Heart left ventricle (tissue), 13 donors: ENCODE measurements at regions not wholly inside any gene's neighbourhood (a gene's known extent, or its start where the extent isn't known, plus 50 kb on each side); places are given as distances from the start of the nearest gene placed in this dataset.

ENCODE experiments used
- CTCF ChIP-seq, 12 donors: fragments of 200-600 bp; sonication (generic) in 4 of 12; IDR thresholded peaks; one replicate each; pipeline versions ENCODE4 v1.5.0 to v1.8.0; 2018 to 2022; ENCODE audit warnings: antibody characterized with exemption in 12 of 12, mild to moderate bottlenecking in 5 of 12
- POLR2A ChIP-seq, 2 donors: fragments of 450-650 bp; IDR thresholded peaks; one replicate each; pipeline ENCODE4 v1.6.1; 2017; ENCODE audit warnings: antibody characterized with exemption in 2 of 2, mild to moderate bottlenecking in 2 of 2, moderate library complexity in 2 of 2
- donor health status: ischemic (EF 13 %, LVEDD 7.1; RV severe dilation, severe dysfunction).
- donor health status: DM: no; HTN: yes; CAD: no.
- donor health status: DM: no; HTN: no; CAD: no.
- donor health status: ischemic (EF 25% LVEDD 6.9; RV normal size, moderate dysfunction).
- donor health status: ischemic (EF 25% LVEDD 5.7; RV mildly dilated, moderate dysfunction).
- donor health status: ischemic (EF 35%, LVEDD 5.7; RV mildly dilated, moderate dysfunction).
- donor health status: nonischemic (EF 11% LVEDD 7.7; RV severe dilation, severe dysfunction).
- donor health status: DM: yes; HTN: yes; CAD: no.
- donor health status: PGD.
- donor health status: ischemic (EF 29% LVEDD 5.4; RV normal size, mild dysfunction).
- donor health status: nonischemic (EF 23%, LVEDD 6.1; RV moderate dilation, normal function).

GRCh38 chr4:30283336-30283735 is 436.8 kb upstream of the PCDH7 start:
- TF ChIP-seq CTCF (IDR thresholded peaks at IDR 0.05) (no peak), POLR2A (IDR thresholded peaks at IDR 0.05) (no peak)
